IMR-90 (cell line): ENCODE measurements at regions not wholly inside any gene's neighbourhood (a gene's known extent, or its start where the extent isn't known, plus 50 kb on each side); places are given as distances from the start of the nearest gene placed in this dataset.

Experiments used
- ATAC-seq: fragments of 200-7000 bp; cut with Tn5 transposase; 2 replicates; pipeline ENCODE4 v1.9.1; 2020; ENCODE audit warnings: low read depth, mild to moderate bottlenecking, moderate library complexity
- BruUV-seq: library from RNA; stranded (reverse); fragments of 400-500 nt; replicated peaks from 2 replicates; lab custom pipeline; 2021; lab: Mats Ljungman, UMichigan
- CTCF ChIA-PET: fragments of 300-600 bp; formaldehyde crosslinking; extraction: SDS; loops from one replicate; lab custom pipeline; 2021; ENCODE audit warnings: antibody characterized with exemption; lab: Yijun Ruan, JAX
- POLR2A ChIA-PET: fragments of 300-600 bp; sonication (Branson Sonifier 250); formaldehyde crosslinking; loops from one replicate; lab custom pipeline; 2022; ENCODE audit warnings: antibody characterized with exemption; ENCODE audit not compliant: unreplicated experiment; lab: Charles Lee
- DNase-seq: peaks from one replicate; pipeline ENCODE4 v3.0.0; 2013
- H2AFZ ChIP-seq: replicated peaks from 2 replicates; pipeline ENCODE3; 2013; ENCODE audit warnings: low read length, mild to moderate bottlenecking; ENCODE audit not compliant: poor library complexity
- H2AK5ac ChIP-seq: 2 replicates; pipeline ENCODE4 v1.6.1; 2013; ENCODE audit warnings: low read depth, low read length, inconsistent platforms
- H2AK9ac ChIP-seq: replicated peaks from 2 replicates; pipeline ENCODE3; 2013; ENCODE audit warnings: mild to moderate bottlenecking, low read depth, low read length, moderate library complexity; ENCODE audit not compliant: poor library complexity
- H2BK120ac ChIP-seq: 2 replicates; pipeline ENCODE4 v1.6.1; 2013; ENCODE audit warnings: low read depth, low read length, inconsistent platforms
- H2BK15ac ChIP-seq: 3 replicates; pipeline ENCODE4 v1.6.1; 2013; ENCODE audit warnings: low read depth, low read length, inconsistent platforms
- H2BK20ac ChIP-seq: 2 replicates; pipeline ENCODE4 v1.6.1; 2013; ENCODE audit warnings: low read depth, mild to moderate bottlenecking, inconsistent platforms, low read length, moderate library complexity
- H2BK5ac ChIP-seq: 2 replicates; pipeline ENCODE4 v1.6.1; 2013; ENCODE audit warnings: mild to moderate bottlenecking, low read depth, low read length, inconsistent platforms; ENCODE audit not compliant: poor library complexity, severe bottlenecking
- H3K14ac ChIP-seq: replicated peaks from 2 replicates; pipeline ENCODE4 v1.6.1; 2013; ENCODE audit warnings: low read depth, low read length, inconsistent platforms
- H3K18ac ChIP-seq: 2 replicates; pipeline ENCODE4 v1.6.1; 2013; ENCODE audit warnings: low read depth, low read length, control low read depth
- H3K23ac ChIP-seq: 2 replicates; pipeline ENCODE4 v1.6.1; 2013; ENCODE audit warnings: low read depth, low read length, inconsistent platforms
- H3K27ac ChIP-seq: 2 replicates; pipeline ENCODE4 v1.5.1; 2013; ENCODE audit warnings: mild to moderate bottlenecking, control low read depth, low read length; ENCODE audit not compliant: insufficient read depth
- H3K27me3 ChIP-seq: 2 replicates; pipeline ENCODE4 v1.6.1; 2013; ENCODE audit warnings: low read length; ENCODE audit not compliant: control insufficient read depth, insufficient read depth
- H3K36me3 ChIP-seq: 2 replicates; pipeline ENCODE4 v1.6.1; 2013; ENCODE audit warnings: low read length, mixed read lengths; ENCODE audit not compliant: control insufficient read depth, insufficient read depth
- H3K4ac ChIP-seq: 2 replicates; pipeline ENCODE4 v1.6.1; 2013; ENCODE audit warnings: low read depth, low read length, inconsistent platforms
- H3K4me1 ChIP-seq: 2 replicates; pipeline ENCODE4 v1.6.1; 2013; ENCODE audit warnings: low read length, mixed read lengths; ENCODE audit not compliant: control insufficient read depth, insufficient read depth
- H3K4me2 ChIP-seq: 2 replicates; pipeline ENCODE4 v1.6.1; 2013; ENCODE audit warnings: low read depth, mild to moderate bottlenecking, control low read depth, low read length, moderate library complexity
- H3K4me3 ChIP-seq: 2 replicates; pipeline ENCODE4 v1.5.1; 2013; ENCODE audit warnings: low read depth, mild to moderate bottlenecking, control low read depth, low read length, moderate library complexity; ENCODE audit not compliant: insufficient read depth
- H3K56ac ChIP-seq: 2 replicates; pipeline ENCODE4 v1.6.1; 2013; ENCODE audit warnings: low read length, inconsistent platforms; ENCODE audit not compliant: insufficient read depth; ENCODE audit errors: extremely low read depth
- H3K79me1 ChIP-seq, 2 experiments: 2 replicates each; pipeline ENCODE4 v1.6.1; 2013; ENCODE audit warnings: low read length in 2 of 2, inconsistent platforms in 1 of 2, low read depth in 1 of 2
- H3K9ac ChIP-seq: 2 replicates; pipeline ENCODE4 v1.6.1; 2013; ENCODE audit warnings: low read depth, low read length, control low read depth
- H3K9me1 ChIP-seq: 2 replicates; pipeline ENCODE4 v1.6.1; 2013; ENCODE audit warnings: low read length, inconsistent platforms; ENCODE audit not compliant: insufficient read depth
- H3K9me3 ChIP-seq: 2 replicates; pipeline ENCODE4 v1.6.1; 2013; ENCODE audit warnings: low read length; ENCODE audit not compliant: control insufficient read depth, insufficient read depth
- H4K20me1 ChIP-seq: 2 replicates; pipeline ENCODE4 v1.6.1; 2013; ENCODE audit warnings: low read length, inconsistent platforms; ENCODE audit not compliant: insufficient read depth
- H4K5ac ChIP-seq: 2 replicates; pipeline ENCODE4 v1.6.1; 2013; ENCODE audit warnings: mild to moderate bottlenecking, low read depth, low read length, control low read depth
- H4K8ac ChIP-seq, 2 experiments: 2 replicates each; pipeline ENCODE4 v1.6.1; 2013; ENCODE audit warnings: low read depth in 2 of 2, low read length in 2 of 2, control low read depth in 1 of 2, inconsistent platforms in 1 of 2
- H4K91ac ChIP-seq: 2 replicates; pipeline ENCODE4 v1.6.1; 2013; ENCODE audit warnings: low read depth, low read length, inconsistent platforms; ENCODE audit not compliant: insufficient read depth
- CHD1 ChIP-seq: IDR thresholded peaks from 2 replicates; pipeline ENCODE4 v1.6.1; 2012; ENCODE audit warnings: low read depth, low read length, improper control_type of control experiment
- CTCF ChIP-seq: conservative IDR thresholded peaks from 2 replicates; pipeline ENCODE4 v1.5.1; 2012; ENCODE audit warnings: mild to moderate bottlenecking, low read depth, low read length, improper control_type of control experiment
- FOS ChIP-seq: fragments of 150-350 bp; IDR thresholded peaks from 2 replicates; pipeline ENCODE4 v1.6.1; 2016; ENCODE audit warnings: low read depth, low read length
- MAFK ChIP-seq: IDR thresholded peaks from 2 replicates; pipeline ENCODE4 v1.6.1; 2012; ENCODE audit warnings: low read depth, low read length, improper control_type of control experiment
- MAZ ChIP-seq: IDR thresholded peaks from 2 replicates; pipeline ENCODE4 v1.6.1; 2012; ENCODE audit warnings: low read depth, mild to moderate bottlenecking, low read length, improper control_type of control experiment, moderate library complexity, borderline replicate concordance
- MXI1 ChIP-seq: IDR thresholded peaks from 2 replicates; pipeline ENCODE4 v1.6.1; 2012; ENCODE audit warnings: low read depth, mild to moderate bottlenecking, low read length, moderate library complexity, borderline replicate concordance
- NFE2L2 ChIP-seq: fragments of 150-350 bp; IDR thresholded peaks from 2 replicates; pipeline ENCODE4 v1.6.1; 2016; ENCODE audit warnings: low read depth, mild to moderate bottlenecking, low read length
- RCOR1 ChIP-seq: IDR thresholded peaks from 2 replicates; pipeline ENCODE4 v1.6.1; 2012; ENCODE audit warnings: mild to moderate bottlenecking, low read length, improper control_type of control experiment; ENCODE audit not compliant: insufficient replicate concordance
- RFX5 ChIP-seq: IDR thresholded peaks from 2 replicates; pipeline ENCODE4 v1.8.0; 2012; ENCODE audit warnings: low read depth, mild to moderate bottlenecking, low read length, moderate library complexity
- SMC3 ChIP-seq: fragments of 150-350 bp; IDR thresholded peaks from 2 replicates; pipeline ENCODE4 v1.6.1; 2016; ENCODE audit warnings: low read depth, mild to moderate bottlenecking, antibody characterized with exemption, low read length, moderate library complexity
- USF2 ChIP-seq: fragments of 150-350 bp; IDR thresholded peaks from 2 replicates; pipeline ENCODE4 v1.6.1; 2017; ENCODE audit warnings: mild to moderate bottlenecking, antibody characterized with exemption, low read length, low read depth
- WGBS, 2 experiments: methylation state at CpG; one replicate each; pipeline versions ENCODE4 v1.1.5 to v1.1.7; 2013; ENCODE audit warnings: missing lambda C conversion rate in 2 of 2; ENCODE audit not compliant: insufficient read length in 1 of 2; ENCODE audit errors: extremely low coverage in 2 of 2; 5-methylcytosine and 5-hydroxymethylcytosine counted together
- dilution Hi-C: fragments of 300-500 bp; cut with HindIII; formaldehyde crosslinking; loops from one replicate; pipeline ENCODE4 v1.14.3; 2018; ENCODE audit warnings: low sequenced_read_pairs; ENCODE audit not compliant: unreplicated experiment
- in situ Hi-C: fragments of 300-500 bp; cut with MboI; formaldehyde crosslinking; loops from 3 replicates; pipeline ENCODE4 v1.14.3; 2019; ENCODE audit warnings: low sequenced_read_pairs, inconsistent platforms, mixed read lengths
- intact Hi-C: fragments of 100-400 bp; cut with micrococcal nuclease; formaldehyde crosslinking; loops from 2 replicates; pipeline ENCODE4 v1.10.0; 2022

- Histone ChIP-seq H4K91ac (no peak overlapping the region), H4K20me1 (no peaks in the 10 kb centered on the region), H3K56ac (no peak overlapping the region), H2AK9ac (no peak overlapping the region), H3K14ac (no peak overlapping the region), H3K79me1 (no peaks in the 10 kb centered on the region), H3K4me2 (no peak overlapping the region), H3K4ac (no peak overlapping the region), H3K23ac (no peak overlapping the region), H3K4me1 (no peaks in the 10 kb centered on the region), H4K8ac (no peak overlapping the region), H4K5ac (no peak overlapping the region), H2AK5ac (no peak overlapping the region), H3K18ac (no peak overlapping the region), H3K4me3 (no peak overlapping the region), H3K9ac (no peak overlapping the region), H3K27me3 (no peaks in the 10 kb centered on the region), H2BK120ac (no peak overlapping the region), H3K9me1 (no peaks in the 10 kb centered on the region), H2BK15ac (no peak overlapping the region), H2BK5ac (no peak overlapping the region), H2AFZ (no peak overlapping the region), H3K27ac (no peak overlapping the region), H3K9me3 (peaks cover 2% of the 10 kb centered on the region; the same call in 1 of the 2 replicates), H3K36me3 (no peaks in the 10 kb centered on the region), H2BK20ac (no peak overlapping the region)
- ChIA-PET POLR2A (no interaction called here), CTCF (interaction anchor here (1.0 kb wide), 1 partner anchor 22 kb away, joined by 3 read pairs; no protein-coding TSS in a partner anchor)
- ATAC-seq (no peak), DNase-seq (no peak)
- BruUV-seq, result no TSS peak
- intact Hi-C loops (no loop called here), in situ Hi-C loops (no loop called here), dilution Hi-C loops (no loop called here)
- TF ChIP-seq MAFK (no peak), RCOR1 (no peak), SMC3 (no peak), MXI1 (no peak), CHD1 (no peak), FOS (no peak), CTCF (no peak), MAZ (no peak), RFX5 (no peak), USF2 (no peak), NFE2L2 (no peak)
- no CpG with 5 or more reads among the region's 5 CpGs for WGBS, 2 experiments
These were observed 1705.0 kb downstream of the OLFM4 start for GRCh38 chr13:54733639-54734038.
